GM18520 (cell line): ENCODE measurements at regions not wholly inside any gene's neighbourhood (a gene's known extent, or its start where the extent isn't known, plus 50 kb on each side); places are given as distances from the start of the nearest gene placed in this dataset.

Experiments used
- ATAC-seq: cut with Tn5 transposase; IDR thresholded peaks from one replicate; pipeline ENCODE4 v1.9.1; 2021; ENCODE audit not compliant: unreplicated experiment

DNA sequence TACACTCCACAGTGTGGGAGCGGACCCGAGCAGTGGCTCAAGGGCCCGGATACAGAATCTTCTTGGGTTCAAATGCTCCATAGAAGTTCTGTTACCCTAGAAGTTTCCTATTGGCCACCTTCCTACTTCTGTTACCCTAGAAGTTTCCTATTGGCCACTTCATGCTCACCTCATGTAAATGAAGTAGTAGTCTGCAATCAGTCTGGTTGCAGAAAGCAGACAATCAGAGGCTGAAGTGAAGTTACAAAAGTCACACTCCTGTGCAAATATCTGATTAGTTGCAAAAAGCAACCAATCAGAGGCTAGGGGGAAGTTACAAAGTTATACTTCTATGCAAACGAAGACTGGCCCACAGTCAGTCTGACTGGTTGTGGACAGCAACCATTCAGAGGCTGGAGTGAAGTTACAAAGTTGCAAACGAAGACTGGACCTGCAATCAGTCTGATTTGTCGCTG, 77.8 kb upstream of the CPNE8 start:
- ATAC-seq, result no peak

DNA sequence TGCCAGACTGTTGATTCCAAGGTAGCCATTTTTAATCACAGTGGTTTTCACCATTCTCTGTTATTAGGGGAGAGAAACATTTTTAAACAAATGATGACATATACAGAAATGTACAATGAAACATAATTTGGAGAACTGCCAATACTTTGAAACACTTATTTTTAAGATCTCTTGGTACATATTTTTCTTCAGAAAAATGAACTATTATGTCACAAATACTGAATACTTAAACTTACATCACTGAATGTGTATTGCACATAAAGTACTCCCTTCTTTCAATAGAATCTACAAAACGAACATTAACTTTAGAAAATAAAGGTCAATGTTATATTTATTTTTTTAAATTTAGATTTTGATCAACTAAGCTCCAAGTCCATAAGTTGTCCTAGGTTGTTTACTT, 71.7 kb upstream of the CPNE8 start:
- no peak for ATAC-seq

DNA sequence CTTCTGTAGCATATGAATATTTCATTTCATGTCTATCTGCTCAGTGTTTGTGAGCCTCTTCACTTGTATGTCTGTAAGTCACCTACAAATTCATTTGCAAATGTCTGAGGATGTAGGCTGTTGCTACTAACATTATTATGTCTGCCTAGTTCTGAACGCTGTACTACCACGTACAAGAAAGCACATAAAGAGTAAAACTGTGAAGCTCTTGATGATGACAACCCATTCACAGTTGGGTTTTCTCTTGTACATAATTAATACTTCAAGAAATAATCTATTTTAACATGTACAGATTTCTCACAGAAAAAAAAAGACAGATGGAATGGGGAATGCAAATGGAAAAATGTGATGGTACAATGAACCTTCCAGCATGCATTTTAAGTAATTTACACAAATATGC, 64.3 kb upstream of the CPNE8 start:
- no peak for ATAC-seq

DNA sequence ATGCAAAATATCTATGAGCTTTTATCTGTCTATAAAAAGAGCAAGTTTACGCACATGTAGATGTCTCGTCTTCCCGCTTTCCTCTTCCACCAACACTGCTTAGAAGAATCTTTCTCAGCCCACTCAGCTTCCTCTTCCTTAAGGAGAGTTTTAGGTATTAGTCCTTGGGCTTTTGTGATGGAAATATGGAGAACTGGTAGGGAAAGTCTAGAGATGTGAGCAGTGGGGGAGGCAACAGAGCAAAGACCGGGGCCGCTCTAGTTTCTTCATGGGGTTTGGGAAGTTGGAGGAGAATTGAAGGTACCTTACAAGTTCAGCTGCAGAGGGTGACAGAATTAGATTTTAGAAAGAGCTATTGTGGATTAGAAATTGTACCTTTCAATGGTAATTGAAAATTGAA, 56.3 kb upstream of the CPNE8 start:
- ATAC-seq, result no peak

DNA sequence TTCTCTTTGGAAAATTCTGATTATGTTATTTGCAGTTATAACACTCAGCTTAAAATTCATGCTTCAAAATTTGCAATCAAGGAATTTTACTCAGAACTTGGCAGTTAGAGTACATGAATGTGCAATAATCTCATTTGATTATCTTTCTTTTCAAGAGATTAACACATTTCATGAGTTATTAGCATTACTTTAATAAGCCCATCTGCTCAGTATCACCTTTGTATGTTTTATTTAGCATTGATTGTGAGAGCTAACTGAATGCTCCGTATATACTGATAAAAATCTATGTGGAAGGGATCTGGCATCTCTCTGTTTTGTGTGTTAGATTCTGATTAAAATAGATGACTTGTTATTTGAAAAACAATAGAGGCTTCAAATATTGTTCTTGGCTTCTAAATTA, 55.6 kb upstream of the CPNE8 start:
- no peak for ATAC-seq

DNA sequence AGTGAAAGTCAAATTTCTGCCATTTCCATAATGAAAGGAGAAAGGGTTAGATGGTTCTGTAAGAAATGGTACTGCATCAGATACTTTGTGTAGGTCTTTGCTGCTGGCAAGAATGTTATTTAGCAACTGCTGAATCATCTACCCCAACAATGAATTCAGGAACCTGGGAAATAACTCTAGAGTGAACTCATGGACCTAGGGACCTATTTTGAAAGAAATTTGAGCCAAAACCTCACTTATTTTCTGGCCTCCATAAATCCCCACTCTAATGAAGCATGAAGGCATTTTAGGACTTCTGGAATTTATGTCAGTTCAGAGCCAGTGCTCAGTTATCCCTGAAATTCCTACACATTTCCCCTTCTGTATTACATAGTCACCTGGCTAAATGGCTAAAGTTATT, 50.9 kb upstream of the CPNE8 start:
- ATAC-seq, result no peak
